Right lobe of liver (tissue), 6 donors: ENCODE measurements at regions not wholly inside any gene's neighbourhood (a gene's known extent, or its start where the extent isn't known, plus 50 kb on each side); places are given as distances from the start of the nearest gene placed in this dataset.

Source experiments
- ATAC-seq, 4 donors: fragments of 200-7000 bp; cut with Tn5 transposase; one replicate each; pipeline ENCODE4 v1.9.1; 2020; ENCODE audit warnings: mild to moderate bottlenecking in 4 of 4, moderate library complexity in 4 of 4
- DNase-seq, 3 donors: peaks; one replicate each; pipeline ENCODE4 v3.0.0-alpha.2; 2020
- H3K27ac ChIP-seq, 3 donors: fragments of 200-600 bp; one replicate each; pipeline ENCODE4 v1.8.0; 2022
- H3K27me3 ChIP-seq, 2 donors: fragments of 200-600 bp; one replicate each; pipeline ENCODE4 v1.8.0; 2022
- H3K36me3 ChIP-seq, 4 donors: fragments of 200-600 bp; sonication (generic) in 1 of 4; one replicate each; pipeline versions ENCODE4 v1.5.1 to v1.8.0; 2017 to 2022; ENCODE audit warnings: control low read depth in 1 of 4
- H3K4me1 ChIP-seq, 4 donors: fragments of 200-600 bp; sonication (generic) in 1 of 4; one replicate each; pipeline versions ENCODE4 v1.5.1 to v1.8.0; 2017 to 2022; ENCODE audit warnings: control low read depth in 1 of 4
- H3K4me3 ChIP-seq, 3 donors: fragments of 200-600 bp; one replicate each; pipeline ENCODE4 v1.8.0; 2022
- H3K9me3 ChIP-seq, 4 donors: fragments of 200-600 bp; sonication (generic) in 1 of 4; one replicate each; pipeline versions ENCODE4 v1.5.1 to v1.8.0; 2017 to 2022; ENCODE audit warnings: control low read depth in 1 of 4
- CTCF ChIP-seq, 4 donors: fragments of 200-600 bp in 3 of 4; fragments of 450-650 bp in 1 of 4; IDR thresholded peaks; one replicate each; pipeline versions ENCODE4 v1.5.1 to v1.8.0; 2016 to 2022; ENCODE audit warnings: antibody characterized with exemption in 4 of 4, mild to moderate bottlenecking in 2 of 4
- POLR2A ChIP-seq: fragments of 450-650 bp; IDR thresholded peaks from one replicate; pipeline ENCODE4 v1.6.1; 2017; ENCODE audit warnings: antibody characterized with exemption, mild to moderate bottlenecking
- WGBS: methylation state at CpG from one replicate; pipeline ENCODE4 v1.1.6; 2018; ENCODE audit warnings: low coverage, low lambda C conversion rate; ENCODE audit not compliant: insufficient coverage; ENCODE audit errors: missing lambda C conversion rate; 5-methylcytosine and 5-hydroxymethylcytosine counted together
- intact Hi-C, 2 donors: fragments of 100-400 bp; cut with DNase I; formaldehyde crosslinking; loops; one replicate each; pipeline versions ENCODE4 v1.11.2 to v1.14.1; 2022
- donor health status: DM: no; HTN: yes; CAD: no.
- donor health status: DM: no; HTN: no; CAD: no.
- donor health status: DM: no; HTN: no; CAD: no.
- donor health status: DM: no; HTN: yes; CAD: no.
- donor health status: DM: no; HTN: yes; CAD: no.

GRCh38 chr16:51763072-51763661, 612.1 kb upstream of the SALL1 start:
- no peak overlapping the region for H3K27ac ChIP-seq
- ATAC-seq (no peak), DNase-seq (no peak)
- WGBS: 67% methylated on average over 2 of the region's 6 CpGs
- TF ChIP-seq POLR2A (no peak), CTCF (IDR thresholded peaks at IDR 0.05) (no peak)
- no peaks in the 10 kb centered on the region for H3K27me3 ChIP-seq
- no peaks in the 10 kb centered on the region for H3K36me3 ChIP-seq
- intact Hi-C loops: no loop called here
- peaks cover 0 to 12% (median 0%) of the 10 kb centered on the region in 4 donors for H3K4me1 ChIP-seq
- H3K4me3 ChIP-seq: no peak overlapping the region
- no peaks in the 10 kb centered on the region for H3K9me3 ChIP-seq

GRCh38 chr16:51762081-51762996, 611.3 kb upstream of the SALL1 start:
- 22% methylated on average over 30 of the region's 30 CpGs for WGBS
- peak; percentile 99 to 100 (median 99) for ATAC-seq
- Histone ChIP-seq H3K27ac (peak overlapping the region in 1 of 3 donors; percentile 30), H3K9me3 (no peaks in the 10 kb centered on the region), H3K4me1 (peaks cover 0 to 12% (median 0%) of the 10 kb centered on the region in 4 donors), H3K27me3 (no peaks in the 10 kb centered on the region), H3K4me3 (peak overlapping the region in 2 of 3 donors; percentile 10 to 39), H3K36me3 (no peaks in the 10 kb centered on the region)
- intact Hi-C loops: no loop called here
- TF ChIP-seq POLR2A (no peak), CTCF (IDR thresholded peaks at IDR 0.05) (peak; percentile 82 to 95 (median 92))
- peak; percentile 84 to 86 (median 85) for DNase-seq

DNA sequence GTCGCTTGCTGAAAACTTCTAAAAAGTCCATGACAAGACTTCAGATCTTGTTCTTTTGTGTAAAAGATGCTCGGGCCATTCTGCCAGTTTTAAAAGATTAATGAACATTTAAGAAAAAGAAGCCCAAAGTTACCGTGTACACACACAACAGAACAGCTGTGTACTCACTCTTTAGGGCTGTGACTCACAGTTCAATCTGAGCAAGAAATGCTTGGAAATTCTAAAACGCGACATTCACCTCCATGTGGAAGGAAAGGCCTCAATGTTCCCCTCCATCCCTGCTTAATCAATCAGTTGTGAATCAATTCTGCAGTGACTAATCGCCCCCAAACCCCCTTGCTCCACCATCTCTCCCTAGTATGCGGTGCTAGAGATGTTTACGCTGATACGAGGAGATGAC, 609.9 kb upstream of the SALL1 start:
- no peak for ATAC-seq
- Histone ChIP-seq H3K27me3 (no peaks in the 10 kb centered on the region), H3K27ac (no peak overlapping the region), H3K4me1 (peaks cover 0 to 5% (median 0%) of the 10 kb centered on the region in 4 donors), H3K4me3 (no peak overlapping the region), H3K9me3 (no peaks in the 10 kb centered on the region), H3K36me3 (no peaks in the 10 kb centered on the region)
- intact Hi-C loops: no loop called here
- 56% methylated on average over 5 of the region's 9 CpGs for WGBS
- no peak for DNase-seq
- TF ChIP-seq POLR2A (no peak), CTCF (IDR thresholded peaks at IDR 0.05) (no peak)

DNA sequence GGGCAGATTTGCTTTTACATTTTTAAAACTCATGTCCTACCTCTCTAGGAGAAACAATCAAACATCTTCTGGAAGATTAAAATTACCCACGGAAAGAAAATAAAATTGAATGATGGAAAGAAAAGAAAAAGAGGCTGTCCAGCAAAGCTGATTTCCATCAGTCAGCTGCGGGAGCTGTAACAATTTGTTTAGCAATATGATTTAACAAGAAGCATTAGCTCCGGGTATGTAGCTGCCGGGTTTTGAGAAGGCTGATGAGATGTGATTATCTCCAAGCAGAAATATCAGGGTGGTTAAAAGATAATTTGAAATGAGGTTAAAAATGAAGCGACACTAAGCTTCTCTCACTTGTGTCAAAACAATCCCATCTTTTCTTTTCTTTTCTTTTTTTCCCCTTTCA, 608.9 kb upstream of the SALL1 start:
- no peak overlapping the region for H3K27ac ChIP-seq
- no peaks in the 10 kb centered on the region for H3K27me3 ChIP-seq
- H3K4me3 ChIP-seq: no peak overlapping the region
- DNase-seq: no peak
- ATAC-seq: no peak
- 65% methylated on average over 5 of the region's 5 CpGs for WGBS
- intact Hi-C loops: no loop called here
- no peaks in the 10 kb centered on the region for H3K9me3 ChIP-seq
- H3K4me1 ChIP-seq: peaks cover 0 to 5% (median 0%) of the 10 kb centered on the region in 4 donors
- no peaks in the 10 kb centered on the region for H3K36me3 ChIP-seq
- TF ChIP-seq CTCF (IDR thresholded peaks at IDR 0.05): no peak
- no peak for TF ChIP-seq POLR2A
